ENCODE measurements at regions not wholly inside any gene's neighbourhood (a gene's known extent, or its start where the extent isn't known, plus 50 kb on each side); places are given as distances from the start of the nearest gene placed in this dataset.

- TF ChIP-seq CHD7 (IDR thresholded peaks at IDR 0.05; ENCODE audit: insufficient replicate concordance, low read length) (no peak), NRF1 (IDR thresholded peaks at IDR 0.05; ENCODE audit: low read depth, low read length) (no peak), RXRA (IDR thresholded peaks at IDR 0.05; ENCODE audit: insufficient read depth, low read depth, low read length) (no peak), EGR1 (IDR thresholded peaks at IDR 0.05; ENCODE audit: borderline replicate concordance, low read depth, low read length) (no peak), FOSL1 (IDR thresholded peaks at IDR 0.05; ENCODE audit: insufficient read depth, low read depth, low read length) (no peak), PHF8 (conservative IDR thresholded peaks at IDR 0.05; ENCODE audit: low read depth, low read length) (no peak), SP4 (IDR thresholded peaks at IDR 0.05; ENCODE audit: low read length) (no peak), RFX5 (IDR thresholded peaks at IDR 0.05; ENCODE audit: borderline replicate concordance, low read depth, low read length) (no peak), TAF1 (IDR thresholded peaks at IDR 0.05; ENCODE audit: low read depth, low read length) (no peak)
- TF ChIP-seq, protein P1, sequence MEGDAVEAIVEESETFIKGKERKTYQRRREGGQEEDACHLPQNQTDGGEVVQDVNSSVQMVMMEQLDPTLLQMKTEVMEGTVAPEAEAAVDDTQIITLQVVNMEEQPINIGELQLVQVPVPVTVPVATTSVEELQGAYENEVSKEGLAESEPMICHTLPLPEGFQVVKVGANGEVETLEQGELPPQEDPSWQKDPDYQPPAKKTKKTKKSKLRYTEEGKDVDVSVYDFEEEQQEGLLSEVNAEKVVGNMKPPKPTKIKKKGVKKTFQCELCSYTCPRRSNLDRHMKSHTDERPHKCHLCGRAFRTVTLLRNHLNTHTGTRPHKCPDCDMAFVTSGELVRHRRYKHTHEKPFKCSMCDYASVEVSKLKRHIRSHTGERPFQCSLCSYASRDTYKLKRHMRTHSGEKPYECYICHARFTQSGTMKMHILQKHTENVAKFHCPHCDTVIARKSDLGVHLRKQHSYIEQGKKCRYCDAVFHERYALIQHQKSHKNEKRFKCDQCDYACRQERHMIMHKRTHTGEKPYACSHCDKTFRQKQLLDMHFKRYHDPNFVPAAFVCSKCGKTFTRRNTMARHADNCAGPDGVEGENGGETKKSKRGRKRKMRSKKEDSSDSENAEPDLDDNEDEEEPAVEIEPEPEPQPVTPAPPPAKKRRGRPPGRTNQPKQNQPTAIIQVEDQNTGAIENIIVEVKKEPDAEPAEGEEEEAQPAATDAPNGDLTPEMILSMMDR (IDR thresholded peaks at IDR 0.05; ENCODE audit: control extremely low read depth in 1 of 3, insufficient read depth in 1 of 3, low read depth in 1 of 3, low read length in 3 of 3), result no peak
Measured at GRCh38 chr6:66199171-66199570, 492.1 kb upstream of the EYS start (continued).

Data from H1 (cell line).